Caco-2 (cell line): ENCODE measurements at regions not wholly inside any gene's neighbourhood (a gene's known extent, or its start where the extent isn't known, plus 50 kb on each side); places are given as distances from the start of the nearest gene placed in this dataset.

Experiments used
- BruUV-seq: library from RNA; stranded (reverse); fragments of 400-500 nt; replicated peaks from 2 replicates; lab custom pipeline; 2021; lab: Mats Ljungman, UMichigan
- CTCF ChIA-PET: fragments of 300-600 bp; sonication (Branson Sonifier 250); formaldehyde crosslinking; loops from one replicate; lab custom pipeline; 2022; ENCODE audit warnings: antibody characterized with exemption; lab: Charles Lee
- POLR2A ChIA-PET: fragments of 300-600 bp; sonication (Branson Sonifier 250); formaldehyde crosslinking; loops from one replicate; lab custom pipeline; 2022; ENCODE audit warnings: antibody characterized with exemption; lab: Charles Lee
- DNase-seq, 2 experiments: peaks; one replicate each; pipeline versions ENCODE4 v3.0.0 to v3.0.0-alpha.2; 2020 to 2022
- H3K27me3 ChIP-seq: replicated peaks from 2 replicates; pipeline ENCODE4 v1.6.0; 2011; ENCODE audit warnings: low read length; ENCODE audit not compliant: control insufficient read depth, insufficient read depth
- H3K36me3 ChIP-seq: 2 replicates; pipeline ENCODE4 v1.5.1; 2011; ENCODE audit warnings: low read length; ENCODE audit not compliant: control insufficient read depth, insufficient read depth
- H3K4me1 ChIP-seq: fragments of 250-450 bp; sonication (Bioruptor Pico); 2 replicates; pipeline ENCODE4 v1.5.1; 2020; ENCODE audit warnings: mild to moderate bottlenecking
- H3K4me3 ChIP-seq: 2 replicates; pipeline ENCODE4 v1.5.1; 2011; ENCODE audit warnings: low read depth, mild to moderate bottlenecking, control low read depth, low read length
- H3K9me3 ChIP-seq: fragments of 250-450 bp; sonication (Bioruptor Pico); 2 replicates; pipeline ENCODE4 v1.5.1; 2020; ENCODE audit warnings: mild to moderate bottlenecking, moderate library complexity
- H3K27ac Mint-ChIP-seq: one replicate; pipeline ENCODE4 v1.8.0; 2022; ENCODE audit warnings: mixed read lengths; ENCODE audit not compliant: unreplicated experiment
- H3K27me3 Mint-ChIP-seq: one replicate; pipeline ENCODE4 v1.8.0; 2022; ENCODE audit warnings: mixed read lengths; ENCODE audit not compliant: insufficient read depth, unreplicated experiment
- H3K36me3 Mint-ChIP-seq: one replicate; pipeline ENCODE4 v1.8.0; 2022; ENCODE audit warnings: mild to moderate bottlenecking, mixed read lengths; ENCODE audit not compliant: insufficient read depth, unreplicated experiment
- H3K4me1 Mint-ChIP-seq: one replicate; pipeline ENCODE4 v1.8.0; 2022; ENCODE audit warnings: low read depth, mixed read lengths; ENCODE audit not compliant: unreplicated experiment
- H3K4me3 Mint-ChIP-seq: one replicate; pipeline ENCODE4 v1.8.0; 2022; ENCODE audit warnings: mild to moderate bottlenecking, moderate library complexity, mixed read lengths; ENCODE audit not compliant: unreplicated experiment
- H3K9me3 Mint-ChIP-seq: one replicate; pipeline ENCODE4 v1.8.0; 2022; ENCODE audit warnings: mixed read lengths; ENCODE audit not compliant: unreplicated experiment
- CTCF ChIP-seq, 2 experiments: fragments of 200-600 bp in 1 of 2; IDR thresholded peaks; 1 replicate in 1 of 2; 2 replicates in 1 of 2; pipeline versions ENCODE4 v1.5.1 to v1.8.0; 2011 to 2022; ENCODE audit warnings: antibody characterized with exemption in 1 of 2, control low read depth in 1 of 2, inconsistent platforms in 1 of 2, low read depth in 1 of 2, low read length in 1 of 2, mild to moderate bottlenecking in 1 of 2, moderate library complexity in 1 of 2; ENCODE audit not compliant: insufficient read depth in 1 of 2, severe bottlenecking in 1 of 2, unreplicated experiment in 1 of 2
- intact Hi-C: fragments of 100-400 bp; cut with micrococcal nuclease; formaldehyde crosslinking; loops from one replicate; pipeline ENCODE4 v1.10.0; 2022; ENCODE audit not compliant: unreplicated experiment

DNA sequence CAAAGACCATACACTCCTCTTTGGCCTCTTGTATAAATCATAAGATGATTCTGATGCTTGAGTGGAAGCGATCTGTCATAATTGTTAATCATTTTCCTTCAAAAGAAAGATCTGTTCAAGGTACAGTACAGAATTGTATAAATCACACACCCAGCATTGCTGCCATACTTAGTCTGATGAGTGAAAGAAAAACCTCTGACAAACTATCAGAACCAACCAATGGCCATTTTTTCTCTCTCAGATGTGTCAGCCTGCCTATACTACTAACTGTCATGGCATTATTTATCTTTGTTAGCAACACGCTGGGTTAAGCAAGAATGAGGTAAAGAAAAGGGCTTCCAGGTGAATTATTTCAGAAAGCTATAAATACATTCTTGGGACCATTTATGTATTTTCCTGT, 1112.7 kb upstream of the TENM4 start:
- Mint-ChIP-seq H3K4me1 (no peaks in the 10 kb centered on the region), H3K9me3 (no peaks in the 10 kb centered on the region), H3K4me3 (no peak overlapping the region), H3K36me3 (no peaks in the 10 kb centered on the region), H3K27me3 (no peaks in the 10 kb centered on the region), H3K27ac (no peak overlapping the region)
- Histone ChIP-seq H3K9me3 (no peaks in the 10 kb centered on the region), H3K27me3 (no peaks in the 10 kb centered on the region), H3K36me3 (no peaks in the 10 kb centered on the region), H3K4me3 (no peak overlapping the region), H3K4me1 (no peaks in the 10 kb centered on the region)
- ChIA-PET POLR2A (no interaction called here), CTCF (no interaction called here)
- intact Hi-C loops: no loop called here
- TF ChIP-seq CTCF (IDR thresholded peaks at IDR 0.05; ENCODE audit: insufficient read depth in 1 of 2, low read depth in 1 of 2, low read length in 1 of 2, severe bottlenecking in 1 of 2, unreplicated experiment in 1 of 2): no peak
- no peak for DNase-seq
- BruUV-seq: no TSS peak

DNA sequence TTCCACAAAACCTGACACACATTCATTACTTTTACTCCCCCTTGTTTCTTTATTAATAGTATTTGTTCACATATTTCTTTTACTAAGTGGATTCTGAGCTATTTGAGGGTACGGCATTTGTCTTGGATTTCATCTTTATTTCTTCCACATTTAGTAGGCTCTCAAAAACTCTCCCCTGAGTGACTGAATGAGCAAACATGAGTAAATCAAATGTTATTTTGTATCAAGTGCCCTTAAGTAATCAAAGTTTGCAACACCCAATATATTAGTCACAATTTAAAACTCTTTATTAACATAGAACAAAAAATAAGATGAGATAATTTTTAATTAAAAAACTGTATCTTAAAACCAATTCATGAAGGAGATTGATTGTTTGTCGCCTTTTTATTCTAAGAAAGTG, 1101.9 kb upstream of the TENM4 start:
- BruUV-seq: no TSS peak
- Mint-ChIP-seq H3K27me3 (peaks cover 14% of the 10 kb centered on the region), H3K4me1 (no peaks in the 10 kb centered on the region), H3K9me3 (no peaks in the 10 kb centered on the region), H3K4me3 (no peak overlapping the region), H3K36me3 (no peaks in the 10 kb centered on the region), H3K27ac (no peak overlapping the region)
- ChIA-PET CTCF (no interaction called here), POLR2A (no interaction called here)
- Histone ChIP-seq H3K9me3 (no peaks in the 10 kb centered on the region), H3K4me1 (no peaks in the 10 kb centered on the region), H3K36me3 (no peaks in the 10 kb centered on the region), H3K27me3 (no peaks in the 10 kb centered on the region), H3K4me3 (no peak overlapping the region)
- TF ChIP-seq CTCF (IDR thresholded peaks at IDR 0.05; ENCODE audit: insufficient read depth in 1 of 2, low read depth in 1 of 2, low read length in 1 of 2, severe bottlenecking in 1 of 2, unreplicated experiment in 1 of 2): no peak
- DNase-seq: no peak
- intact Hi-C loops: no loop called here

GRCh38 chr11:80538040-80538439, 1097.2 kb upstream of the TENM4 start:
- Mint-ChIP-seq H3K4me1 (no peaks in the 10 kb centered on the region), H3K36me3 (no peaks in the 10 kb centered on the region), H3K27me3 (no peaks in the 10 kb centered on the region), H3K27ac (no peak overlapping the region), H3K4me3 (no peak overlapping the region), H3K9me3 (peaks cover 17% of the 10 kb centered on the region)
- DNase-seq: no peak
- Histone ChIP-seq H3K36me3 (no peaks in the 10 kb centered on the region), H3K27me3 (no peaks in the 10 kb centered on the region), H3K9me3 (peaks cover 5% of the 10 kb centered on the region), H3K4me3 (no peak overlapping the region), H3K4me1 (0 out of 2 replicates have a peak, but pooled peaks cover 7% of the 10 kb centered on the region)
- ChIA-PET POLR2A (no interaction called here), CTCF (no interaction called here)
- no TSS peak for BruUV-seq
- TF ChIP-seq CTCF (IDR thresholded peaks at IDR 0.05; ENCODE audit: insufficient read depth in 1 of 2, low read depth in 1 of 2, low read length in 1 of 2, severe bottlenecking in 1 of 2, unreplicated experiment in 1 of 2): no peak
- intact Hi-C loops: no loop called here
